ENCODE measurements at regions not wholly inside any gene's neighbourhood (a gene's known extent, or its start where the extent isn't known, plus 50 kb on each side); places are given as distances from the start of the nearest gene placed in this dataset.
A peak's percentile ranks its signal among the peaks of the same experiment; 100 is the strongest.

GRCh38 chr3:27533718-27534573, 49.8 kb upstream of the SLC4A7 start:
- peak; percentile 78 for TF ChIP-seq JUN (CRISPR knock-in tag; IDR thresholded peaks at IDR 0.05)
- no peak for TF ChIP-seq ZNF296 (CRISPR knock-in tag; conservative IDR thresholded peaks at IDR 0.05)
- TF ChIP-seq STAT5B (CRISPR knock-in tag; IDR thresholded peaks at IDR 0.05), result no peak
- TF ChIP-seq SIN3B (IDR thresholded peaks at IDR 0.05; ENCODE audit: low read length), result no peak
- TF ChIP-seq POLR2A (IDR thresholded peaks at IDR 0.05; ENCODE audit: insufficient read depth in 1 of 2, low read depth in 2 of 2, low read length in 2 of 2), result no peak
- 0 out of 2 replicates have a peak, but pooled peaks have one; percentile 14 for TF ChIP-seq ZKSCAN8 (CRISPR knock-in tag; IDR thresholded peaks at IDR 0.05; ENCODE audit: borderline replicate concordance)
- peak; percentile 89 for TF ChIP-seq JUND (CRISPR knock-in tag; IDR thresholded peaks at IDR 0.05)
- TF ChIP-seq KAT2B (IDR thresholded peaks at IDR 0.05; ENCODE audit: borderline replicate concordance, low read depth, low read length), result no peak
- TF ChIP-seq, protein P1, sequence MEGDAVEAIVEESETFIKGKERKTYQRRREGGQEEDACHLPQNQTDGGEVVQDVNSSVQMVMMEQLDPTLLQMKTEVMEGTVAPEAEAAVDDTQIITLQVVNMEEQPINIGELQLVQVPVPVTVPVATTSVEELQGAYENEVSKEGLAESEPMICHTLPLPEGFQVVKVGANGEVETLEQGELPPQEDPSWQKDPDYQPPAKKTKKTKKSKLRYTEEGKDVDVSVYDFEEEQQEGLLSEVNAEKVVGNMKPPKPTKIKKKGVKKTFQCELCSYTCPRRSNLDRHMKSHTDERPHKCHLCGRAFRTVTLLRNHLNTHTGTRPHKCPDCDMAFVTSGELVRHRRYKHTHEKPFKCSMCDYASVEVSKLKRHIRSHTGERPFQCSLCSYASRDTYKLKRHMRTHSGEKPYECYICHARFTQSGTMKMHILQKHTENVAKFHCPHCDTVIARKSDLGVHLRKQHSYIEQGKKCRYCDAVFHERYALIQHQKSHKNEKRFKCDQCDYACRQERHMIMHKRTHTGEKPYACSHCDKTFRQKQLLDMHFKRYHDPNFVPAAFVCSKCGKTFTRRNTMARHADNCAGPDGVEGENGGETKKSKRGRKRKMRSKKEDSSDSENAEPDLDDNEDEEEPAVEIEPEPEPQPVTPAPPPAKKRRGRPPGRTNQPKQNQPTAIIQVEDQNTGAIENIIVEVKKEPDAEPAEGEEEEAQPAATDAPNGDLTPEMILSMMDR (CRISPR knock-in tag; IDR thresholded peaks at IDR 0.05), result peak; percentile 39
- TF ChIP-seq RBFOX2 (IDR thresholded peaks at IDR 0.05; ENCODE audit: low read depth, low read length), result no peak
- peak; percentile 25; the same call in 1 of the 3 replicates for TF ChIP-seq MXI1 (IDR thresholded peaks at IDR 0.05; ENCODE audit: borderline replicate concordance, low read depth, low read length)
- TF ChIP-seq SRSF1 (optimal IDR thresholded peaks at IDR 0.05; ENCODE audit: low read depth, low read length), result no peak
- TF ChIP-seq, protein P2, sequence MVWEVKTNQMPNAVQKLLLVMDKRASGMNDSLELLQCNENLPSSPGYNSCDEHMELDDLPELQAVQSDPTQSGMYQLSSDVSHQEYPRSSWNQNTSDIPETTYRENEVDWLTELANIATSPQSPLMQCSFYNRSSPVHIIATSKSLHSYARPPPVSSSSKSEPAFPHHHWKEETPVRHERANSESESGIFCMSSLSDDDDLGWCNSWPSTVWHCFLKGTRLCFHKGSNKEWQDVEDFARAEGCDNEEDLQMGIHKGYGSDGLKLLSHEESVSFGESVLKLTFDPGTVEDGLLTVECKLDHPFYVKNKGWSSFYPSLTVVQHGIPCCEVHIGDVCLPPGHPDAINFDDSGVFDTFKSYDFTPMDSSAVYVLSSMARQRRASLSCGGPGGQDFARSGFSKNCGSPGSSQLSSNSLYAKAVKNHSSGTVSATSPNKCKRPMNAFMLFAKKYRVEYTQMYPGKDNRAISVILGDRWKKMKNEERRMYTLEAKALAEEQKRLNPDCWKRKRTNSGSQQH (CRISPR knock-in tag; IDR thresholded peaks at IDR 0.05; ENCODE audit: low read depth), result no peak
- TF ChIP-seq MAX (IDR thresholded peaks at IDR 0.05), result no peak
